VCaP (cell line): ENCODE measurements at regions not wholly inside any gene's neighbourhood (a gene's known extent, or its start where the extent isn't known, plus 50 kb on each side); places are given as distances from the start of the nearest gene placed in this dataset.

Experiments
- H3K27ac ChIP-seq: fragments of 450-650 bp; 2 replicates; pipeline ENCODE4 v1.5.1; 2017
- CTCF ChIP-seq: fragments of 450-650 bp; conservative IDR thresholded peaks from 2 replicates; pipeline ENCODE4 v1.5.1; 2017; ENCODE audit warnings: mild to moderate bottlenecking, moderate library complexity

- no peak for TF ChIP-seq CTCF
- no peak overlapping the region for H3K27ac ChIP-seq
These were observed 1491.7 kb upstream of the RAG2 start for GRCh38 chr11:38089726-38090125.

- no peak overlapping the region for H3K27ac ChIP-seq
- no peak for TF ChIP-seq CTCF
These were observed 1462.9 kb upstream of the RAG2 start for GRCh38 chr11:38060920-38061319.

- TF ChIP-seq CTCF, result no peak
- no peak overlapping the region for H3K27ac ChIP-seq
These were observed 1462.1 kb upstream of the RAG2 start for GRCh38 chr11:38060136-38060535.

GRCh38 chr11:38046571-38047135 lies 1448.6 kb upstream of the RAG2 start:
- no peak for TF ChIP-seq CTCF
- H3K27ac ChIP-seq, result no peak overlapping the region

GRCh38 chr11:38043060-38043459 lies 1445.0 kb upstream of the RAG2 start:
- H3K27ac ChIP-seq, result no peak overlapping the region
- no peak for TF ChIP-seq CTCF

GRCh38 chr11:38038777-38039176 lies 1440.7 kb upstream of the RAG2 start:
- no peak for TF ChIP-seq CTCF
- H3K27ac ChIP-seq, result no peak overlapping the region

GRCh38 chr11:38019072-38019775 lies 1421.2 kb upstream of the RAG2 start:
- no peak overlapping the region for H3K27ac ChIP-seq
- TF ChIP-seq CTCF, result no peak
